Vagina (tissue), 2 donors: ENCODE measurements at regions not wholly inside any gene's neighbourhood (a gene's known extent, or its start where the extent isn't known, plus 50 kb on each side); places are given as distances from the start of the nearest gene placed in this dataset.

Source experiments
- DNase-seq, 2 donors: peaks; one replicate each; pipeline ENCODE4 v3.0.0-alpha.2; 2017; ENCODE audit errors: extremely low spot score in 2 of 2
- H3K27ac ChIP-seq: fragments of 200-600 bp; sonication (generic); one replicate; pipeline ENCODE4 v1.5.1; 2019
- H3K27me3 ChIP-seq: fragments of 200-600 bp; sonication (generic); one replicate; pipeline ENCODE4 v1.5.1; 2019
- H3K36me3 ChIP-seq, 2 donors: fragments of 200-600 bp; sonication (generic); one replicate each; pipeline ENCODE4 v1.5.1; 2017 to 2019
- H3K4me1 ChIP-seq: fragments of 200-600 bp; sonication (generic); one replicate; pipeline ENCODE4 v1.5.1; 2019
- H3K4me3 ChIP-seq, 2 donors: fragments of 200-600 bp; sonication (generic); 1 replicate in 1 of 2; 2 replicates in 1 of 2; pipeline ENCODE4 v1.5.1; 2016 to 2019
- H3K9me3 ChIP-seq: fragments of 200-600 bp; sonication (generic); one replicate; pipeline ENCODE4 v1.5.1; 2019
- POLR2A ChIP-seq, 2 donors: fragments of 450-650 bp; IDR thresholded peaks; one replicate each; pipeline ENCODE4 v1.6.1; 2017; ENCODE audit warnings: antibody characterized with exemption in 2 of 2, mild to moderate bottlenecking in 2 of 2, moderate library complexity in 2 of 2
- POLR2AphosphoS5 ChIP-seq, 2 donors: sonication (generic); formaldehyde crosslinking; IDR thresholded peaks; one replicate each; pipeline ENCODE4 v1.9.0; 2017; ENCODE audit warnings: antibody characterized with exemption in 2 of 2, mild to moderate bottlenecking in 2 of 2, low read depth in 1 of 2; ENCODE audit not compliant: insufficient read depth in 1 of 2
- intact Hi-C: fragments of 100-400 bp; cut with DNase I; formaldehyde crosslinking; loops from one replicate; pipeline ENCODE4 v1.15.1; 2023
- TF ChIP-seq, protein P1 (sequence below), 3 experiments: fragments of 450-650 bp in 2 of 3; fragments of 200-600 bp in 1 of 3; sonication (generic) in 1 of 3; IDR thresholded peaks; one replicate each; pipeline ENCODE4 v1.5.1; 2017 to 2019; ENCODE audit warnings: antibody characterized with exemption in 3 of 3, mild to moderate bottlenecking in 2 of 3, moderate library complexity in 2 of 3

DNA sequence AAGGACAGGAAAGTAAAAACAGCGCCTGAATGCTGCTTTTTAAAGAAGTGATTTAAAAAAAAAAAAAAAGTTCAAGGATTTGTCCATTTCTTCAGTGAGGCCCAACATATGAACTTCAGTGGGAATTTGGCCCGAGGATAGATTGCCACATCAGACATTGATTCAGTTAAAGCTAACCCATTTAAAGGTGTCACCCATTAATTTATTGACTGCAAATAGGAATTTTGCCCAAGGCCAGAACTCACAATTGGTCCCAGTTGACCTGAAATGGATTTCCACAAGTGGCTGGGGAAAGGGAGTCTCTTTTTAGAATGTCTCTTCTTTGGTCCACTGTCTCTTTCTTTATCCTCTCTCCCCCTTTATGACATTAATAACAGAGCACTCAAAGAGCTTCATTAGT lies 86.5 kb upstream of the RPL34 start:
- Histone ChIP-seq H3K9me3 (no peaks in the 10 kb centered on the region), H3K27me3 (no peaks in the 10 kb centered on the region), H3K4me3 (no peak overlapping the region), H3K4me1 (peaks cover 7% of the 10 kb centered on the region), H3K36me3 (no peaks in the 10 kb centered on the region), H3K27ac (no peak overlapping the region)
- intact Hi-C loops: no loop called here
- no peak for TF ChIP-seq POLR2A (IDR thresholded peaks at IDR 0.05)
- TF ChIP-seq POLR2AphosphoS5 (IDR thresholded peaks at IDR 0.05; ENCODE audit: insufficient read depth in 1 of 2, low read depth in 1 of 2): no peak
- TF ChIP-seq, protein P1, sequence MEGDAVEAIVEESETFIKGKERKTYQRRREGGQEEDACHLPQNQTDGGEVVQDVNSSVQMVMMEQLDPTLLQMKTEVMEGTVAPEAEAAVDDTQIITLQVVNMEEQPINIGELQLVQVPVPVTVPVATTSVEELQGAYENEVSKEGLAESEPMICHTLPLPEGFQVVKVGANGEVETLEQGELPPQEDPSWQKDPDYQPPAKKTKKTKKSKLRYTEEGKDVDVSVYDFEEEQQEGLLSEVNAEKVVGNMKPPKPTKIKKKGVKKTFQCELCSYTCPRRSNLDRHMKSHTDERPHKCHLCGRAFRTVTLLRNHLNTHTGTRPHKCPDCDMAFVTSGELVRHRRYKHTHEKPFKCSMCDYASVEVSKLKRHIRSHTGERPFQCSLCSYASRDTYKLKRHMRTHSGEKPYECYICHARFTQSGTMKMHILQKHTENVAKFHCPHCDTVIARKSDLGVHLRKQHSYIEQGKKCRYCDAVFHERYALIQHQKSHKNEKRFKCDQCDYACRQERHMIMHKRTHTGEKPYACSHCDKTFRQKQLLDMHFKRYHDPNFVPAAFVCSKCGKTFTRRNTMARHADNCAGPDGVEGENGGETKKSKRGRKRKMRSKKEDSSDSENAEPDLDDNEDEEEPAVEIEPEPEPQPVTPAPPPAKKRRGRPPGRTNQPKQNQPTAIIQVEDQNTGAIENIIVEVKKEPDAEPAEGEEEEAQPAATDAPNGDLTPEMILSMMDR (IDR thresholded peaks at IDR 0.05): no peak
- DNase-seq: no peak

DNA sequence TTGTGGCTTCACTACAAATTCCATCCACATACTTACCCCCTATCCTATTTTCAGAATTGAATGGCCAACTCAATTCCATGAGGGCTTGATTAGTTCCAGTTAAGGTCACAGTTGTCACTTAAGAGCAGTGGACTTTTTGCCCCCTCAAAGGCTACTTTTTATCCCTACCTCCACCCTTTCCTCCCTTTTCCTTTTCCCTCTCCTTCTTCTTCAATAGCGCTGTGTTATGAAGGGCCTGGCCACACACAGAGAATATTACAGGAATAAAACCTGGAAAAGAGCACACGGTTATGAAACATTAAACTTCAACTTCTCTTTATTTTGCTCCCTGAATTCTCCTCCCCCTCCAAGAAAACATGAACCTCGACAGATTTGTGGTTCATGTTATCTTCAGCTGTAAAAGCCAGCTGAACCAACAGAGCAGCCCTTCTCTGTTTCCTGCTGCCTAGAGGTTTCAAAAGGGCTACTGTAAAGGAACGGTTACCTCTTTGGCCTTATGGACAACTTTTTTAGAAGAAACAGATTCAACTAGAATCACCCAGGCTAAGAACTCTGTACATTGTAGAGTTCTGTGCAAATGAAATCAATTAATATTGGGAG lies 87.0 kb upstream of the RPL34 start:
- H3K36me3 ChIP-seq: no peaks in the 10 kb centered on the region
- TF ChIP-seq POLR2AphosphoS5 (IDR thresholded peaks at IDR 0.05; ENCODE audit: insufficient read depth in 1 of 2, low read depth in 1 of 2) (no peak), POLR2A (IDR thresholded peaks at IDR 0.05) (no peak)
- TF ChIP-seq, protein P1 (IDR thresholded peaks at IDR 0.05): no peak
- peaks cover 7% of the 10 kb centered on the region for H3K4me1 ChIP-seq
- DNase-seq: no peak
- intact Hi-C loops: no loop called here
- no peaks in the 10 kb centered on the region for H3K9me3 ChIP-seq
- no peaks in the 10 kb centered on the region for H3K27me3 ChIP-seq
- no peak overlapping the region for H3K27ac ChIP-seq
- H3K4me3 ChIP-seq: no peak overlapping the region

DNA sequence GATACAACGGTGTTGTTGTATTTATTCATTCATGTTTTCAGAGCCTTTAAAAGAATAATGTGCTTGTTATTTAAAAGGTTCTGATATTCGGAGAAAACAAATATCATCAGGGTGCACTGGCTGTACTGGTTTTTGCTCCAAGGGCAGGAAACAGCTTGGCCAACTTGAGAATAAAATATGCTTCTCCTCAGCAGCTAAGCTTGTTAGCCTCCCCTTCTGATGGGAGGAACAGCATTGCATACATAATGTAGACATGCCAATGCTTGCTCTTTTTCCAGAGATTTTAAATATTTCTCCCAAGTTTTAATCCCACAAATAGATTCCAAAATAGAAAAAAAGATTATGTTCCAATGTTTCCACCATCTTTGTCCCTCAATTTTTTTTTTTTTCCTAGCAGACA lies 87.6 kb upstream of the RPL34 start:
- Histone ChIP-seq H3K27ac (no peak overlapping the region), H3K36me3 (no peaks in the 10 kb centered on the region), H3K9me3 (no peaks in the 10 kb centered on the region), H3K4me3 (no peak overlapping the region), H3K4me1 (peaks cover 7% of the 10 kb centered on the region), H3K27me3 (no peaks in the 10 kb centered on the region)
- DNase-seq: no peak
- intact Hi-C loops: no loop called here
- no peak for TF ChIP-seq POLR2AphosphoS5 (IDR thresholded peaks at IDR 0.05; ENCODE audit: insufficient read depth in 1 of 2, low read depth in 1 of 2)

DNA sequence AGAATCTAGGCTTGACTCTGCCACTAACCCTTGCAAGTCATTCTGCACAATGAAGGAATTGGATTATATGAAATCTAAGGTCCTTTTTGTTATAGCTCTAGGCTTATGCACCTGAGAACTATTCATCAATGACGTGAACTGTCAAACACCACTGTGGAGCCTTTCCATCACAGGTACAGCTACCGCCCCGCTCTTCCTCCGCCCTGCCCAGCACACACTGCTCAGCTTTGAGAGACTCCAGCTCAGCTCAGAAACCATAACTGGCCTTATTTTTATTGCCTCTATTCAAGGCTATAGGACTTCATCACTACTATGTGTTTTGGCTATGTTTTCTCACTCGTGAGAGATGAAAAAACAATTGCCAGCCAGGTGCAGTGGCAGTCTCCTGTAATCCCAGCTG lies 88.2 kb upstream of the RPL34 start:
- Histone ChIP-seq H3K27ac (no peak overlapping the region), H3K4me1 (peaks cover 7% of the 10 kb centered on the region), H3K36me3 (no peaks in the 10 kb centered on the region), H3K27me3 (no peaks in the 10 kb centered on the region), H3K9me3 (no peaks in the 10 kb centered on the region), H3K4me3 (no peak overlapping the region)
- TF ChIP-seq, protein P1 (IDR thresholded peaks at IDR 0.05): no peak
- no peak for TF ChIP-seq POLR2AphosphoS5 (IDR thresholded peaks at IDR 0.05; ENCODE audit: insufficient read depth in 1 of 2, low read depth in 1 of 2)
- no peak for TF ChIP-seq POLR2A (IDR thresholded peaks at IDR 0.05)
- intact Hi-C loops: no loop called here
- DNase-seq: no peak

DNA sequence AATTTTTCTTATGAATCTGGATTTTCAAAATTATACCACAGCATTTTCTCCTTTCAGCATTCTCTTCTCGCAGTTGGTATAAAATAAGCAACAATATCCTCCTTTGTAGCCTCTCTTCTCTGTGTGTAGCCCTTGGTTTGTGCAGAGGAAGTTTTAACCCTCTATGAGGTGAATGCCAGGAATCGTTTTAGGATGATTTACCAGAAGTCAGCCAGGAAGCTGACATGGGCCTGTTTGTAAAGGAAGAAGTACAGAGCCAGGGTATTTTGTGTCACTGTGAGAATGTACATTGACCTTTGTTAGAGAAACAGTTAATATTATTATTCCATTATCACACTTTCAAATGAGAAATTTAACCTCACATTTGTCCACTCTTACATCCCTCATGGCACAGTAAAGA lies 88.9 kb upstream of the RPL34 start:
- DNase-seq: no peak
- Histone ChIP-seq H3K4me1 (peaks cover 7% of the 10 kb centered on the region), H3K9me3 (no peaks in the 10 kb centered on the region), H3K36me3 (no peaks in the 10 kb centered on the region), H3K27me3 (no peaks in the 10 kb centered on the region), H3K4me3 (no peak overlapping the region), H3K27ac (no peak overlapping the region)
- intact Hi-C loops: no loop called here
- TF ChIP-seq POLR2AphosphoS5 (IDR thresholded peaks at IDR 0.05; ENCODE audit: insufficient read depth in 1 of 2, low read depth in 1 of 2): no peak
- TF ChIP-seq, protein P1 (IDR thresholded peaks at IDR 0.05): no peak
- no peak for TF ChIP-seq POLR2A (IDR thresholded peaks at IDR 0.05)
